A549 (cell line): ENCODE measurements at regions not wholly inside any gene's neighbourhood (a gene's known extent, or its start where the extent isn't known, plus 50 kb on each side); places are given as distances from the start of the nearest gene placed in this dataset.

Source experiments
- ATAC-seq, 2 experiments: fragments of 200-7000 bp in 1 of 2; fragments of >200 bp in 1 of 2; cut with Nextera tagmentation in 1 of 2; cut with Tn5 transposase in 1 of 2; 3 replicates each; pipeline versions ENCODE4 v1.8.0 to v1.9.1; 2018 to 2020; ENCODE audit warnings: mild to moderate bottlenecking in 1 of 2, moderate library complexity in 1 of 2
- CTCF ChIA-PET: fragments of 300-600 bp; sonication (Branson Sonifier 250); formaldehyde crosslinking; extraction: SDS; loops from one replicate; lab custom pipeline; 2021; ENCODE audit warnings: antibody characterized with exemption, inconsistent platforms; lab: Yijun Ruan, JAX
- POLR2A ChIA-PET: fragments of 350-600 bp; formaldehyde crosslinking; extraction: SDS; loops from one replicate; lab custom pipeline; 2021; ENCODE audit warnings: antibody characterized with exemption, inconsistent platforms; lab: Yijun Ruan, JAX
- DNase-seq, 2 experiments: peaks; one replicate each; pipeline versions ENCODE4 v3.0.0 to v3.0.0-alpha.2; 2011 to 2016; ENCODE audit warnings: low read depth in 1 of 2, low spot score in 1 of 2
- FAIRE-seq: peaks from 2 replicates; lab custom pipeline; 2011; peaks lifted over from hg19 to GRCh38; lab: Jason Lieb, UNC
- H3K27ac ChIP-seq, 2 experiments: fragments of >200 bp; sonication (Bioruptor Twin); formaldehyde crosslinking; 3 replicates each; pipeline ENCODE4 v1.5.1; 2016 to 2017
- H3K4me1 ChIP-seq: fragments of >200 bp; sonication (Bioruptor Twin); formaldehyde crosslinking; 3 replicates; pipeline ENCODE4 v1.6.1; 2016
- H3K4me2 ChIP-seq: fragments of >200 bp; sonication (Bioruptor Twin); formaldehyde crosslinking; 3 replicates; pipeline ENCODE4 v1.6.1; 2016
- H3K4me3 ChIP-seq: fragments of >200 bp; sonication (Bioruptor Twin); formaldehyde crosslinking; 3 replicates; pipeline ENCODE4 v1.5.1; 2016
- H3K9me3 ChIP-seq: fragments of >200 bp; sonication (Bioruptor Twin); formaldehyde crosslinking; 3 replicates; pipeline ENCODE4 v1.6.1; 2016
- BHLHE40 ChIP-seq: IDR thresholded peaks from 2 replicates; pipeline ENCODE4 v1.6.1; 2012; ENCODE audit warnings: low read depth, low read length, inconsistent platforms
- CBX8 ChIP-seq: fragments of 200-600 bp; sonication (generic); IDR thresholded peaks from 2 replicates; pipeline ENCODE4 v1.6.1; 2016
- CHD2 ChIP-seq: fragments of 150-350 bp; IDR thresholded peaks from 2 replicates; pipeline ENCODE4 v1.6.1; 2014; ENCODE audit warnings: low read length; ENCODE audit not compliant: partially characterized antibody
- CHD4 ChIP-seq: fragments of 200-600 bp; sonication (generic); IDR thresholded peaks from 2 replicates; pipeline ENCODE4 v1.6.1; 2016; ENCODE audit warnings: antibody characterized with exemption, mild to moderate bottlenecking, borderline replicate concordance
- E2F6 ChIP-seq: IDR thresholded peaks from 2 replicates; pipeline ENCODE4 v1.6.1; 2012; ENCODE audit warnings: low read depth, borderline replicate concordance
- EHF ChIP-seq: fragments of 250-450 bp; sonication (Bioruptor Pico); IDR thresholded peaks from 2 replicates; pipeline ENCODE4 v1.5.0; 2020; ENCODE audit warnings: mild to moderate bottlenecking
- ESRRA ChIP-seq: fragments of 150-350 bp; IDR thresholded peaks from 2 replicates; pipeline ENCODE4 v1.6.1; 2014; ENCODE audit warnings: mild to moderate bottlenecking, low read length, borderline replicate concordance
- FOSL2 ChIP-seq, 2 experiments: fragments of 450-650 bp in 1 of 2; fragments of >200 bp in 1 of 2; sonication (Bioruptor Twin) in 1 of 2; formaldehyde crosslinking; IDR thresholded peaks; 2 replicates each; pipeline versions ENCODE4 v1.5.0 to v1.6.1; 2016 to 2020; ENCODE audit warnings: mild to moderate bottlenecking in 1 of 2, moderate library complexity in 1 of 2
- GATA3 ChIP-seq: IDR thresholded peaks from 2 replicates; pipeline ENCODE4 v1.6.1; 2012; ENCODE audit warnings: borderline replicate concordance
- HDAC2 ChIP-seq: fragments of 200-600 bp; sonication (generic); IDR thresholded peaks from 2 replicates; pipeline ENCODE4 v1.6.1; 2016
- HEYL ChIP-seq: fragments of 250-450 bp; sonication (Bioruptor Pico); IDR thresholded peaks from 2 replicates; pipeline ENCODE4 v1.8.0; 2021; ENCODE audit warnings: mild to moderate bottlenecking, moderate library complexity
- HMGXB4 ChIP-seq: fragments of 250-450 bp; sonication (Bioruptor Pico); IDR thresholded peaks from 2 replicates; pipeline ENCODE4 v1.5.0; 2021; ENCODE audit warnings: mild to moderate bottlenecking, moderate library complexity, borderline replicate concordance
- HOXA7 ChIP-seq: fragments of 250-450 bp; sonication (Bioruptor Pico); IDR thresholded peaks from 2 replicates; pipeline ENCODE4 v1.5.0; 2020; ENCODE audit warnings: mild to moderate bottlenecking, moderate library complexity
- JUNB ChIP-seq: fragments of >200 bp; sonication (Bioruptor Twin); formaldehyde crosslinking; IDR thresholded peaks from 2 replicates; pipeline ENCODE4 v1.6.1; 2016
- KDM5A ChIP-seq: fragments of 200-600 bp; sonication (generic); IDR thresholded peaks from 2 replicates; pipeline ENCODE4 v1.6.1; 2016; ENCODE audit warnings: antibody characterized with exemption, mild to moderate bottlenecking
- NFE2L2 ChIP-seq: fragments of 150-350 bp; conservative IDR thresholded peaks from 2 replicates; pipeline ENCODE4 v1.6.1; 2014; ENCODE audit warnings: low read length
- POLR2A ChIP-seq: IDR thresholded peaks from 2 replicates; pipeline ENCODE4 v1.6.1; 2012; ENCODE audit warnings: mild to moderate bottlenecking, low read length
- RARB ChIP-seq: fragments of 250-450 bp; sonication (Bioruptor Pico); IDR thresholded peaks from 2 replicates; pipeline ENCODE4 v1.8.0; 2021; ENCODE audit warnings: mild to moderate bottlenecking, moderate library complexity
- REST ChIP-seq: fragments of 200-600 bp; sonication (generic); IDR thresholded peaks from 2 replicates; pipeline ENCODE4 v1.6.1; 2016; ENCODE audit warnings: antibody characterized with exemption, mild to moderate bottlenecking, moderate library complexity
- RFX5 ChIP-seq: fragments of 450-650 bp; IDR thresholded peaks from 2 replicates; pipeline ENCODE4 v1.7.1; 2014; ENCODE audit warnings: antibody characterized with exemption, mild to moderate bottlenecking, moderate library complexity
- RNF2 ChIP-seq: fragments of 200-600 bp; sonication (generic); IDR thresholded peaks from 2 replicates; pipeline ENCODE4 v1.6.1; 2016; ENCODE audit warnings: low read depth, mild to moderate bottlenecking, antibody characterized with exemption, moderate library complexity, borderline replicate concordance
- SMC3 ChIP-seq: fragments of >200 bp; sonication (Bioruptor Twin); formaldehyde crosslinking; IDR thresholded peaks from 3 replicates; pipeline ENCODE4 v1.6.1; 2018; ENCODE audit warnings: inconsistent platforms
- SREBF2 ChIP-seq: fragments of 450-650 bp; IDR thresholded peaks from 2 replicates; pipeline ENCODE4 v1.6.1; 2014; ENCODE audit warnings: mild to moderate bottlenecking, moderate library complexity
- USF2 ChIP-seq: fragments of 450-650 bp; IDR thresholded peaks from 2 replicates; pipeline ENCODE4 v1.6.1; 2014; ENCODE audit warnings: antibody characterized with exemption
- WGBS: methylation state at CpG from one replicate; pipeline ENCODE4 v1.1.6; 2017; ENCODE audit errors: missing lambda C conversion rate; 5-methylcytosine and 5-hydroxymethylcytosine counted together

- DNase-seq (no peak), FAIRE-seq (no peak), ATAC-seq (no peak)
- H3K4me3 ChIP-seq: no peak overlapping the region
- 4% methylated on average over 3 of the region's 3 CpGs for WGBS
- TF ChIP-seq HOXA7 (CRISPR knock-in tag): no peak
- TF ChIP-seq SMC3: no peak
- no peak for TF ChIP-seq HEYL (CRISPR knock-in tag)
- no peak for TF ChIP-seq SREBF2
- no peak for TF ChIP-seq FOSL2 (IDR thresholded peaks at IDR 0.05)
- no peak for TF ChIP-seq FOSL2 (CRISPR knock-in tag; IDR thresholded peaks at IDR 0.05)
- TF ChIP-seq RNF2: no peak
- no peak overlapping the region for H3K27ac ChIP-seq
- H3K4me2 ChIP-seq: no peak overlapping the region
- CTCF ChIA-PET: no interaction called here
- no peaks in the 10 kb centered on the region for H3K4me1 ChIP-seq
- POLR2A ChIA-PET: no interaction called here
- H3K9me3 ChIP-seq: no peaks in the 10 kb centered on the region
Observed at GRCh38 chr16:6541267-6541666, 791.4 kb upstream of the RBFOX1 start.

- no peak for FAIRE-seq
- 2% methylated on average over 2 of the region's 2 CpGs for WGBS
- DNase-seq: no peak
- H3K4me1 ChIP-seq: no peaks in the 10 kb centered on the region
- no peak overlapping the region for H3K4me2 ChIP-seq
- ChIA-PET CTCF (no interaction called here), POLR2A (no interaction called here)
- no peak overlapping the region for H3K4me3 ChIP-seq
- TF ChIP-seq POLR2A (no peak), EHF (CRISPR knock-in tag) (no peak), BHLHE40 (no peak), CHD4 (no peak), USF2 (no peak), E2F6 (no peak), RFX5 (no peak), ESRRA (no peak), KDM5A (no peak), JUNB (no peak), GATA3 (no peak)
- no peaks in the 10 kb centered on the region for H3K9me3 ChIP-seq
- no peak overlapping the region for H3K27ac ChIP-seq
- no peak for ATAC-seq
Observed at GRCh38 chr16:6536411-6536810, 796.2 kb upstream of the RBFOX1 start.

- no peak overlapping the region for H3K4me2 ChIP-seq
- TF ChIP-seq CHD2: no peak
- no peak for TF ChIP-seq RARB (CRISPR knock-in tag)
- TF ChIP-seq EHF (CRISPR knock-in tag): no peak
- TF ChIP-seq REST: no peak
- TF ChIP-seq HEYL (CRISPR knock-in tag): no peak
- TF ChIP-seq SMC3: no peak
- no peak for TF ChIP-seq NFE2L2
- no peak for TF ChIP-seq HDAC2
- TF ChIP-seq FOSL2 (IDR thresholded peaks at IDR 0.05): no peak
- TF ChIP-seq FOSL2 (CRISPR knock-in tag; IDR thresholded peaks at IDR 0.05): no peak
- no peak for TF ChIP-seq CBX8
- TF ChIP-seq E2F6: no peak
- TF ChIP-seq HMGXB4 (CRISPR knock-in tag): no peak
- H3K9me3 ChIP-seq: no peaks in the 10 kb centered on the region
- no peak overlapping the region for H3K27ac ChIP-seq
- ChIA-PET POLR2A (no interaction called here), CTCF (no interaction called here)
- no peak overlapping the region for H3K4me3 ChIP-seq
- H3K4me1 ChIP-seq: no peaks in the 10 kb centered on the region
- no peak for DNase-seq
- ATAC-seq: no peak
- 0% methylated on average over 3 of the region's 3 CpGs for WGBS
- no peak for FAIRE-seq
Observed at GRCh38 chr16:6531067-6531466, 801.6 kb upstream of the RBFOX1 start.
